Glutamatergic neuron (in vitro differentiated cells): ENCODE measurements at regions not wholly inside any gene's neighbourhood (a gene's known extent, or its start where the extent isn't known, plus 50 kb on each side); places are given as distances from the start of the nearest gene placed in this dataset.

ENCODE experiments used
- DNase-seq: peaks from one replicate; pipeline ENCODE4 v3.0.0; 2022
- H3K27ac Mint-ChIP-seq: one replicate; pipeline ENCODE4 v1.8.0; 2020; ENCODE audit warnings: mild to moderate bottlenecking, mixed read lengths, inconsistent platforms; ENCODE audit not compliant: unreplicated experiment
- H3K27me3 Mint-ChIP-seq: one replicate; pipeline ENCODE4 v1.8.0; 2020; ENCODE audit warnings: mild to moderate bottlenecking, moderate library complexity, mixed read lengths, inconsistent platforms; ENCODE audit not compliant: unreplicated experiment
- H3K36me3 Mint-ChIP-seq: one replicate; pipeline ENCODE4 v1.8.0; 2020; ENCODE audit warnings: mild to moderate bottlenecking, mixed read lengths, inconsistent platforms; ENCODE audit not compliant: unreplicated experiment
- H3K4me1 Mint-ChIP-seq: one replicate; pipeline ENCODE4 v1.8.0; 2020; ENCODE audit warnings: mild to moderate bottlenecking, low read depth, mixed read lengths, inconsistent platforms; ENCODE audit not compliant: unreplicated experiment
- H3K4me3 Mint-ChIP-seq: one replicate; pipeline ENCODE4 v1.8.0; 2020; ENCODE audit warnings: mild to moderate bottlenecking, mixed read lengths, inconsistent platforms; ENCODE audit not compliant: unreplicated experiment
- H3K9me3 Mint-ChIP-seq: one replicate; pipeline ENCODE4 v1.8.0; 2020; ENCODE audit warnings: mild to moderate bottlenecking, moderate library complexity, mixed read lengths, inconsistent platforms; ENCODE audit not compliant: unreplicated experiment
- TF ChIP-seq, protein P1 (sequence below): fragments of 200-600 bp; sonication (generic); IDR thresholded peaks from one replicate; pipeline ENCODE4 v1.5.0; 2021; ENCODE audit not compliant: partially characterized antibody, unreplicated experiment

DNA sequence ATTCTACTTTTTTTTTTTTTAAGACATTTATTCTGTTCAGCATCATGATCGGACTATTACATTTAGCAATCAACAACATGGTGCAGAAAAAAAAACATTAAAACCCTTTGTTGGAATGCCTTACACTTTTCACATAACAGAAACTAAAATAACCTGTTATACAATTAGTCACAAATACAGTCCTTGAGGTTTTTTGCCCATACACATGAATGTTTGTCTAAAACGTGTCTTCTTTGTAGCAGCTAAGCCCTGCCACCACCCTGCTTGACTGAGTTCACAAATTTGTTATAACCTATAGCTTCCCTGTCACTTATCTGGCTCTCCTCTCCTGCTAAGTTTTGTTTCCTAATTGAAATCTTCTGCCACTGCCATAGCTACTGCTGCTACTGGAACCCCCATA is 75.4 kb upstream of the ARHGAP20 start:
- Mint-ChIP-seq H3K27me3 (peaks cover 2% of the 10 kb centered on the region), H3K27ac (no peak overlapping the region), H3K9me3 (no peaks in the 10 kb centered on the region), H3K4me1 (no peaks in the 10 kb centered on the region), H3K36me3 (peaks cover 6% of the 10 kb centered on the region), H3K4me3 (no peak overlapping the region)
- TF ChIP-seq, protein P1, sequence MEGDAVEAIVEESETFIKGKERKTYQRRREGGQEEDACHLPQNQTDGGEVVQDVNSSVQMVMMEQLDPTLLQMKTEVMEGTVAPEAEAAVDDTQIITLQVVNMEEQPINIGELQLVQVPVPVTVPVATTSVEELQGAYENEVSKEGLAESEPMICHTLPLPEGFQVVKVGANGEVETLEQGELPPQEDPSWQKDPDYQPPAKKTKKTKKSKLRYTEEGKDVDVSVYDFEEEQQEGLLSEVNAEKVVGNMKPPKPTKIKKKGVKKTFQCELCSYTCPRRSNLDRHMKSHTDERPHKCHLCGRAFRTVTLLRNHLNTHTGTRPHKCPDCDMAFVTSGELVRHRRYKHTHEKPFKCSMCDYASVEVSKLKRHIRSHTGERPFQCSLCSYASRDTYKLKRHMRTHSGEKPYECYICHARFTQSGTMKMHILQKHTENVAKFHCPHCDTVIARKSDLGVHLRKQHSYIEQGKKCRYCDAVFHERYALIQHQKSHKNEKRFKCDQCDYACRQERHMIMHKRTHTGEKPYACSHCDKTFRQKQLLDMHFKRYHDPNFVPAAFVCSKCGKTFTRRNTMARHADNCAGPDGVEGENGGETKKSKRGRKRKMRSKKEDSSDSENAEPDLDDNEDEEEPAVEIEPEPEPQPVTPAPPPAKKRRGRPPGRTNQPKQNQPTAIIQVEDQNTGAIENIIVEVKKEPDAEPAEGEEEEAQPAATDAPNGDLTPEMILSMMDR = no peak
- no peak for DNase-seq

DNA sequence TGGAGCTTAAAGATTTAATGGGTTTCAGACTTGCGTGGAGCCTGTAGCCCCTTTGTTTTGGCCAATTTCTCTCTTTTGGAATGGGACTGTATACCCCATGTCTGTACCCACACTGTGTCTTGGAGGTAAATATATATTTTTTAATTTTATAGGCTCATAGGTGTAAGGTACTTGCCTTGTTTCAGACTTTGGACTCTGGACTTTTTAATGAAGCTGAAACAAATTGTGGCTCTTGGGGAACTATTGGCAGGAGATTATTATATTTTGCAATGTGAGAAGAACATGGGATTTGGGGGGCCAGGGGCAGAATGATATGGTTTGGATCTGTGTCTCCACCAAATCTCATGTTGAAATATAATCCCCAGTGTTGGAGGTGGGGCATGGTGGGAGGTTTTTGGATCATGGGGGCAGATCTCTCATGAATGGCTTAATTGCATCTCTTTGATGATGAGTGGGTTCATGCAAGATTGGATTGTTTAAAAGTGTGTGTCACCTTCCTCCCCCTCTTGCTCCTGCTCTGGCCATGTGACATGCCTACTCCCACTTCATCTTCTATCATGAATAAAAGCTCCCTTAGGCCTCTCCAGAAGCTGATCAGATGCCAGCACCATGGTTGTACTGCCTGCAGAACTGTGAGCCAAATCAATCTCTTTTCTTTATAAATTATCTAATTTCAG is 74.1 kb upstream of the ARHGAP20 start:
- Mint-ChIP-seq H3K9me3 (no peaks in the 10 kb centered on the region), H3K4me1 (no peaks in the 10 kb centered on the region), H3K36me3 (peaks cover 6% of the 10 kb centered on the region), H3K4me3 (no peak overlapping the region), H3K27me3 (peaks cover 2% of the 10 kb centered on the region), H3K27ac (no peak overlapping the region)
- TF ChIP-seq, protein P1 = no peak
- DNase-seq = no peak

DNA sequence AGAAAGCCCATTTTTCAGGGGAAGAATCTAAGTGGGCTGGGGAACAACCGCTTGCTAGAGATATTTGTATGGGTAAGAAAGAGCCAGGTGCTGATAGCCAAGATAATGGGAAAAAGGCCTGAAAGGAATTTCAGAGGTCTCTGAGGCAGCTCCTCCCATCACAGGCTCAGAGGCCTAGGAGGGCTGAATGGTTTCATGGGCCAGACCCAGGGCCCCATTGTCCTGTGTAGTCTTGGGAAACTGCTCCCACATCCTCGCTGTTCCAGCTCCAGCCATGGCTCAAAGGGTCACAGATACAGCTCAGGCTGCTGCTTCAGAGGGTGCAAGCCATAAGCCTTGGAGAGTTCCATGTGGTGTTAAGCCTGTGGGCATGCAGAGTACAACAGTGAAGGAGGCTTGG is 73.2 kb upstream of the ARHGAP20 start:
- H3K36me3 Mint-ChIP-seq = peaks cover 6% of the 10 kb centered on the region
- H3K4me3 Mint-ChIP-seq = no peak overlapping the region
- H3K9me3 Mint-ChIP-seq = no peaks in the 10 kb centered on the region
- no peak for DNase-seq
- peaks cover 2% of the 10 kb centered on the region for H3K27me3 Mint-ChIP-seq
- no peak overlapping the region for H3K27ac Mint-ChIP-seq
- TF ChIP-seq, protein P1 = no peak
- no peaks in the 10 kb centered on the region for H3K4me1 Mint-ChIP-seq

DNA sequence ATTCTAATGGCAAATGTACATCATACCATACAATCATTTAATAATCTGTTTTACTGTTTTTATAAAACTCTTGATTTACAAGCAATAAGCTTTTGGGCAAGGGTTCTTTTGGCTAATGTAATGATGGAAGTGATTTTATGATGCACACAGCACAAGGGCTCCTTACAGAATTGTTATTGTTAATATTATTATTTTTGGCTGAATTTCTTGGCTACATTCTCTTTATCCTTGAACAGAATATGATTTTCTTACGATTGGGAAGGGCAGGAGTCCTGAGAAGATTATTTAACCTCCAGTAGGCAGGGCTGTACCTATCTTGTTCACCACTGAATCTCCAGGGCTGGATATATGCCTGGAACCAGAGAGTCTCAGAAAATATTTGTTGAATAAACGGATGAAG is 70.4 kb upstream of the ARHGAP20 start:
- Mint-ChIP-seq H3K9me3 (no peaks in the 10 kb centered on the region), H3K36me3 (peaks cover 6% of the 10 kb centered on the region), H3K4me3 (no peak overlapping the region), H3K27ac (no peak overlapping the region), H3K4me1 (no peaks in the 10 kb centered on the region), H3K27me3 (no peaks in the 10 kb centered on the region)
- TF ChIP-seq, protein P1 = no peak
- DNase-seq = no peak

DNA sequence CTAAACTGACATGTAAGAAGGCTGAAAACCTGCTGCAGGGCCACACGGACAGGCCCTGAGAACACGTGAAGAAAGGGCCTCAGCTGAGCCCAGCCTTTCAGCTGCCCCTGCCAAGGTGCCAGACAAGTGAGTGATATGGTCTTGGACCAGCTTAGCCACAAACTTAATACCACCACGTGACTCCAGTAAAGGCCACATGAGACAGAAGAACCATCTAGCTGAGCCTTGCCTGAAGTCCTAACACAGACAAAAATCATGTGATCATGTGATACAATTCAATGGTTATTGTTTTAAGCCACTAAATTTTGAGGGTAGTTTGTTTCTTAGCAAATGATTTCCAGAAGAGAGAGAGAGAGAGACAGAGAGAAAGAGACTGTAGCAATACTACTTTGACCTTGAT is 66.9 kb upstream of the ARHGAP20 start:
- Mint-ChIP-seq H3K4me3 (no peak overlapping the region), H3K27me3 (no peaks in the 10 kb centered on the region), H3K4me1 (no peaks in the 10 kb centered on the region), H3K36me3 (no peaks in the 10 kb centered on the region), H3K27ac (no peak overlapping the region), H3K9me3 (no peaks in the 10 kb centered on the region)
- no peak for DNase-seq
- TF ChIP-seq, protein P1 = no peak
